Activated T-cell treated with anti-CD3 and anti-CD28 coated beads, Interleukin-2, amount 50 U/mL, for 48 hours (primary cell): ENCODE measurements at regions not wholly inside any gene's neighbourhood (a gene's known extent, or its start where the extent isn't known, plus 50 kb on each side); places are given as distances from the start of the nearest gene placed in this dataset.
A peak's percentile ranks its signal among the peaks of the same experiment; 100 is the strongest.

Experiments used
- DNase-seq, 2 experiments: peaks; one replicate each; pipeline ENCODE4 v3.0.0-alpha.2; 2020

- DNase-seq = peak; percentile 21 to 32
These were observed 70.5 kb upstream of the BOC start for GRCh38 chr3:113140876-113141275.

DNA sequence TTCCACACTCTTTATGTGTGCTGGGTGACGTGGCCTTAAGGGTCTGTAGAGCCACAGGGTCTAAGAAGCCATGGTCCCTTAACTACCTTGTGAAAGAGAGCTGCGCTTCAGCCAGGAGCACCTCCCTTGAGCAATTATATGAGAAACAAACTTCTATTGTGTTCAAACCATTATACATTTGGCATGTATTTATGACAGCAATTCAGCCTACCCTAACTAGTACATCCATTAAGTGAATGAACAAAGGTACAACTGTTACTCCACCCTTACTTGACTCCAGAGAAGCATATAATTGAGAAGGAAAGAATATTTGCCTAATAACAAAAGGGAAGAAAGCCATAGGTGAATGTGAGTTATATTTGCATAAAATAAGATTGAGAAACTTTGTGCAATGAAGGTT is 69.8 kb upstream of the BOC start:
- DNase-seq = no peak

DNA sequence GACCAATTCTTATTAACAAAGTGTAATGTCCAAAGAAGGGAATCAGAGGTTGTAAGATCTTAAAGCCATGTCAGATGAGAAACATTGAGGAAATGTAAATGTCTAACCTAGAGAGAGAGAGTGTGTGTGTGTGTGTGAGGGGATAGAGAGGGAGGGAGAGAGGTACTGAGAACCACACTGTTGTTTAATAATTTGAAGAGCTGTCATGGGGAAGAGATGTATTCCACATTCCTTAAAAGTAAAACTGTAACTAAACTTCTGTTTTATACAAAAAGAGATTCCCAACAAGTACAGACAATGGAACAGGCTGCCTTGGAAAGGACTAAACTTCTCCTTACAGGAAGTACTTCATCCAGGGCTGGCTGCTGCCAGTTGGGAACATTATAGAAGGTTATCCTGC is 68.9 kb upstream of the BOC start:
- no peak for DNase-seq

GRCh38 chr3:113143353-113143752 is 68.0 kb upstream of the BOC start:
- DNase-seq = no peak

DNA sequence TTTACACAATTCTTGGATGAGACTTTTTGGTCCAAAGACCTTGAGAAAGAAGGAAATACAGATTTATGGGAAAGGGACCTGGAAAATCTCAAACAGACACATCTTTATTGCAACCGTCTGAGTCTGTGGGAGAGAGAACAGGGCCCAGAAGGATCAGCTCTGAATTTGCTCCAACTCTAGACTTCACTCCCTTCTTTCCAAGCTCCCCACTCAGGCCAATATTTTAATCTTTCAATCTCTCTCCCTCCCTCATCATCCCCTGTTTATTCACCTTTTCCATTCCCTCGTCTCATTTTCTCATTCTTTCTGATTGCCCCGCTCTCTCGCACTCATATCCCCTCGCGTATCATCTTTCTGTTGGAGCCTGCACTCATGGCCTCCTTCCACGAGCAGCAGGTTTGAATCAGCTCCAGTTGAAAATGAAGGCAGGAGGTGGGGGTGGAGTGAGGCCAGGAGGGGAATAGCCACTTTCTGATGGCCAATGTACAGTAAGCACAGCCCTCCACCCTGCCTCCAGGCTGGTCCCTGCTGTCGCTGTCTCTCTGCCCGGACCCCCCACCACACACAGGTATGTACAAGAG is 63.6 kb upstream of the BOC start:
- no peak for DNase-seq

- DNase-seq = no peak
These were observed 63.1 kb upstream of the BOC start for GRCh38 chr3:113148284-113148683.

- no peak for DNase-seq
These were observed 61.1 kb upstream of the BOC start for GRCh38 chr3:113150250-113150649.

- no peak for DNase-seq
These were observed 59.8 kb upstream of the BOC start for GRCh38 chr3:113151461-113152031.

- no peak for DNase-seq
These were observed 58.5 kb upstream of the BOC start for GRCh38 chr3:113152849-113153248.

DNA sequence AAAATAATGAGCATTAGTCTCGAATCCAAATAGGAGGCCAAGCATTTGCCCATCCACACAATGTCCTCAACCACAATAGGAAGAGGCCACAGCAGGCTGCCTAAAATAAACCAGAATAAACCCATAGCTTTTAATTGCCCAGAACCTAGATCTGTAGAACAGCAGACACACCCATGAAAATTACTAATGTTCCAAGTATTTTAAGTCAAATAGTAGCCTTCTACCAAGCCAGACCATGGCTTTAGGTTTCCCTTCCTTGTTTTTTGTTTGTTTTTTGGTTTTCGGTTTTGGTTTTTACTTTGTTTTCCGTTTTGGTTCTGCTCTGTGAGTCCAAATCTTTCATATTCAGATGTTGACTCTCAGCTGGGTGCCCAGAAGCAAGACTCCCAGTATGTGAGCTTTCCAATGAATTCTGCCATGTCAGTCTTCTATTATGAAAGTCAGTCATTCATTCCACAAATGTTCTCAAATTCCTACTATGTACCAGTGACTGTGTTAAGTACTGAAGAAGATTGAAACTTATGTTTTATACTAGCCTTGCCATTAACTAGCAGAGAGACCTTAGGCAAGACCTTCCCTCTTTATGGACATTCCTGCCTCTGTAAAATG is 57.8 kb upstream of the BOC start:
- DNase-seq = no peak

DNA sequence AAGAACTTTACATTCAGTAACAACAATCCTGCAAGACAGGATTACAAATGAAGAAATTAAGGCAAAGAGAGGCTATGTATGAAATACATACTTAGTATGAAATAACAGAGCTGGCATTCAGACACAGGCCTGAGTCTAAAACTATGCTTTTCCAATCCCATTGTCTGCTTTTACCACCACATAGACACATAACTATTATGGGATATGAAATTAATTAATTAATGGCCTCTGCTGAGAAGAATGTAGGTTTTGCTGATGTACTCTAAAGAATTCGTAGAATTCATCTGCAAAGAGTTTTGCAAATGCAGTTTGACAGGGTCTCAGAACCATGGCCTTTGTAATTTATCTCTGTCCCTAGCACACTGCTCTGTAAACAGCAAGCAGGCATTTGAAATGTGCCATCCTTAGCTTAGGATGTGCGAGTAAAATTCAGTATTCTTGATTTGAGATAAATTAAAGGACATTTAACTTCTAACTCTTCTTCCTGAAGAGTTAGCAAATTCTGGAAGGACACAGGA is 54.5 kb upstream of the BOC start:
- DNase-seq = no peak

DNA sequence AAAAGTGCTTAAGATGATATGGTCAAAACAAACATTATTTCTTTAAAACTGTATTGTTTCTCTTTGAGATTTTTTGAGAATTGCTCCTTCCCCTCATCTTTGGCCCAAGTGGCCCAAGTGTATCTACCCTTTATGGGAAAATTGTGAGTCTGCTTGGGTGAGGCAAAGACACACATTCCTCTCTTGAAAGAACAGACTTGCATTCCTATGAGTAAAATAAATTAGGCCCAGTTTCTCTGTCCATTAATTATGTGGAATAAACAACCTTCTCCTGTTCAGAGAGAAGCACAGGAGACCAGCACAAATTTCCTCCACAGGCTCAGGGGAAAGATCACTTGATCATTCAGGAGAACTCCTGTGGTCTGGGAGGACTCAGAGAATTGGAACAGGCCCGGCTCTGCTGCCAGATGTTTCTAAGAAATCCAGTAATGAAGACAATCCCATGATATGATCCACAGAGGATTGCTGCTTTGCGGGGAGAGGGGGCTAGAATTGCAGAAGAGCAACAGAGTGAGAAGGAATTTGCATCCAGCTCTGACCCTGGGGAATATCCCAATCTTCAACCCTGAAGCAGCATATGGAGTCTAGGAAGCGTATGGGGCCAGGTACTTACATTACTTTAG is 53.8 kb upstream of the BOC start:
- DNase-seq = no peak

- no peak for DNase-seq
These were observed 53.2 kb upstream of the BOC start for GRCh38 chr3:113158171-113158570.
